ENCODE measurements at regions not wholly inside any gene's neighbourhood (a gene's known extent, or its start where the extent isn't known, plus 50 kb on each side); places are given as distances from the start of the nearest gene placed in this dataset.

DNA sequence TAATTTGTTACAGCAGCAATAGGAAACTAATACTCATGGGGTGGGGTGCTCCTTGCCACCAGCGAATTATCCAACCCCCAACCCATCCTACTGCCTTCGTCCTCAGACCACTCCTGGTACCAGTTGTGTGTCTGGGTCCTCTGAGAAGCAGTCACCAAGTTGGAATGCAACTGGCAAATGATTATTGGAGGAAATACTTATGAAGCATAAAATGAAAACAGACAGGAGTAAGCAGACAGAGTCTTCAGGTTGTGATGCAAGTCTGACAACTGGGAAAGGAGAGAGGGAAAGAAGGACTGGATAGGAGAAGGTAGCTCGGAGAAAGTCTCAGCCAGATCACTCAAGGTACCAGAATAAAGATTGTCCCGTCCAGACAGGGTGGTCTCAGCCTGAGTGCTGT lies 181.1 kb upstream of the ARID2 start:
- no peak for DNase-seq (ENCODE audit: low read depth in 1 of 2, low spot score in 1 of 2)

DNA sequence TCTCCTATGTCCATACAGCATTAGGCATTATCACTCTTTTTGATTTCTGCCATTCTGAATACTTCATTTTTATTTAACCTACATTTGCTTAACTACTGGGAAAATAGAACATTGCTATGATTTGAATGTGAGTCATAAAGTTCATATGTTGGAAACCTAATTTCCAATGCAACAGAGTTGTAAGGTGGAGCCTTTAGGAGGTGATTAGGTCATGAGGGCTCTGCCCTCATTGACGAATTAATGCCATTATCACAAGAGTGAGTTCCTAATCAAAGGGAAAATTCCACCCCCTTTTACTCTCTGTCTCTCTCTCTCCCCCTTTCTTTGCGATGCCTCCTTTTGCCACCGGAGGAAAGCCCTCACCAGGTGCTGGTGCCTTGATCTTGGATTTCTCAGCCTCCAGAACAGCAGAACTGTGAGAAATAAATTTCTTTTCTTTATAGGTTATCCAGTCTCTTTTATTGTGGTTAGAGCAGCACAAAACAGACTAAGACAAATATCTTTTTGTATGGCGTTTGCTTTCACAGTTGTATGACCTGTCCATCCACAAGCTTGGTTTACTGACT lies 180.1 kb upstream of the ARID2 start:
- no peak for DNase-seq (ENCODE audit: low read depth in 1 of 2, low spot score in 1 of 2)

DNA sequence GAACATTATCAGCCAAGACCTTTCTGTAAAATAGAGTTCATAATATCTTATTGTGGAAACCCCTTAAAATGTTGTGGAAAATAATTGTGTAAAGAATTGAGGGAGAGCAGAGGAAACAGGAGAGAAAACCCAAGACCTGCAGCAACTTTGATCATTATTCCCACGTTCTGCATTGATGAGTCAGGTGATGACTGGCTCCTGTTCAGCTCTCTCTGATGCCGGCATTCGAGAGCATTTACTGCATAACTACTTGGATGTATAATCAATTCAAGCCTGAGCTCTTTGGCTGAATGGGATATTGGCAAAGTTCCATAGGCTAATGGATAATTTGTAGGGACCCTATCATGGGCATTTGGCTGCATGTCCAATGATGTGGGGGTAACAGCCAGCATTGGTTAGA lies 176.3 kb upstream of the ARID2 start:
- no peak for DNase-seq (ENCODE audit: low read depth in 1 of 2, low spot score in 1 of 2)

DNA sequence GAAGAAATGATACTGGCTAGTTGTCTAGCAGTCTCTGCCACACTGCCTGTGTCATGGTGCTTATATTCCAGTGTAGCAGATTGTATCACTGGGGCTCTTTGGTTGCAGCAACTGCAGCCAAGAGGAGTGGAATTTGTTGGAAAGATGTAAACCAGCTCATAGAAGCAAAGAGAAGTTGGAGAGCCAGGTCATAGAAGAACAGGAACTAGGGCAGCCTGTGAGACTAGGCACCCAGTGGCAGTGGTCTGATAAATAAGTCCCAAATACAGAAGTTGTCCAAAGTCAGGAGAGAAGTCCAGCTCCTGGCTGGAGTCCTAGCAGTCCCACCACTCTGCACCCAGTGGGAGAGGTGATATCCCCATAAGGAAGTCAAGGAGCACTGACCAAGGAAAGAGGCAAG lies 172.5 kb upstream of the ARID2 start:
- DNase-seq (ENCODE audit: low read depth in 1 of 2, low spot score in 1 of 2): no peak

DNA sequence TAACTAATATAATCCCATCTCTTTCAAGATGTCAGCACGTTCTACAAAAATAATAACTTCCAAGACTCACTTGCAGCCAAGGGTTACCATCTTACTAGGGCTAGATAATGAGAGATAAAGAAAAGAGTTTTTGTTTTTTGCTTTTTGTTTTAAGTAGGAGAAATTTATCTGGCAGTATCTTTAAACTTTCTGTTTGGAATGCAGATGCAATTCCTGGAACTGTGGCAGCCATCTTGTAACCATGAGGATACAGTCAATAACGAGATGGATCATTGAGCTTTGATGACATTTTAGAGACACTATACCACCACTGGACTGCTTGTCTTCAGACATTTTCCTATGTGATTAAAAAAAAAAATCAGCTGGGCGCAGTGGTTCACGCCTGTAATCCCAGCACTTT lies 171.2 kb upstream of the ARID2 start:
- no peak for DNase-seq (ENCODE audit: low read depth in 1 of 2, low spot score in 1 of 2)

DNA sequence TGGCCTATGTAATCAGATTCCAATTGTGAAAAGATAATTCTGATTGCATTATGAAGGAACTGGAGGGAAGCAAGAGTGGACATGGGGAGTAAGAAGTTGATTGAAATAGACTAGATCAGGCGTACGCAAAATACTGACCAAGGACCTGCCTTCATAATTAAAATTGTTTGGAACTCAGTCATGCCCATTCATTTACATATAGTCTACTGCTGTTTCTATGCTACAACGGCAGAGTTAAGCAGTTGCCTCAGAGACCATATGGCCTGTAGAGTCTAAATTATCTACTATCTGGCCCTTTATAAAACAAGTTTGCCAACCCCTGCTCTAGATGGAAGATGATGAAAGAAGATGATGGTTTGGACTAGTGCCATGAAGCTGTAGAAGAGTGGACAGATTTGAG lies 170.0 kb upstream of the ARID2 start:
- no peak for DNase-seq (ENCODE audit: low read depth in 1 of 2, low spot score in 1 of 2)

DNA sequence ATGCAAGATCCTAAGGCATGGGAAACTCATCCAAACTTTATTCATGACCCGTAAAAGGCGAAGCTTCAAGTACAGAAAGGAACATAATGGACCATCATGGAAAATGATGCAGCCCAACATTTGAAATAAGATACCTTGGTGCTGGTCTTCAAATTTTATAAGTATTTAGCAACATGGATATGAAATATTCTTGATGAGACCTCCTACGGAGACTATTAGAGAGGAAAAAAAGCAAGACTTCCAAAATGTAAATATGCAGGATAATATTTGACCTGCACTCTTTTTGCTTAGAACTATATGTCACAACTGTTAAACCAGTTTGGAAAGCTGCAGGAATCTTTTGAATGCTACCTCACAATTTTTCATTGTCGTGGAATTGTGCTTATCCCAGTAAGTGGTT lies 168.8 kb upstream of the ARID2 start:
- no peak for DNase-seq (ENCODE audit: low read depth in 1 of 2, low spot score in 1 of 2)

DNA sequence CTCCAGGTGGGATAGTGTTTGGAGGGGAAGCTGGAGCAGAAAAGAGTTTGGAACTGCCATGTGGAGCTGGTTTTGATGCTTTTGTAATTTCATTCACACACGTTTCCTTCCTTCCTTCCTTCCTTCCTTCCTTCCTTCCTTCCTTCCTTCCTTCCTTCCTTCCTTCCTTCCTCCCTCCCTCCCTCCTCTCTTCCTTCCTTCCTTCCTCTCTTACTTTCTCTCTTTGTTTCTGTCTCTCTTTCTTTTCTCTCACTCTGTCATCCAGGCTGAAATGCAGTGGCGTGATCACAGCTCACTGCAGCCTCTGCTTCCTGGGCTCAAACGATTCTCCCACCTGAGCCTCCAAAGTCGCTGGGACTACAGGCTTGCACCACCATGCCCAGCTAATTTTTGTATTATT lies 168.0 kb upstream of the ARID2 start:
- DNase-seq (ENCODE audit: low read depth in 1 of 2, low spot score in 1 of 2): no peak

DNA sequence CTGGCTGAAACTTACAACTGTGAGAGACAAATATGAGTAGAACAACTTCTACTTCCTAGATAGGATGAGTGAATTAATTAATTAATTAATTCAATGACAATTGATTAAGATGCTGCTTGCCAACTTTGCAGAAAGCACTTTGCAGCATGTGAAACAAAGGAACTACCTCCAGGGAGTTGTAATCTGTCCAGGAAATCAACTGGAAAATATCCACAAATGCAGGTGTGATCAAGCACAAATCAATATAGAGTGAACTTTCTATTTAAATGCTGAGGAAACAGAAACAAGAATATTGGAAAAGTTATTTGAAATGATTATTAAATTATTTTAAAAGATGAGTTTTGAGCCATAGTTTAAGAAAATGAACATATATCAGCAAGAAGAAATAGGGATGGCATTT lies 163.9 kb upstream of the ARID2 start:
- no peak for DNase-seq (ENCODE audit: low read depth in 1 of 2, low spot score in 1 of 2)

DNA sequence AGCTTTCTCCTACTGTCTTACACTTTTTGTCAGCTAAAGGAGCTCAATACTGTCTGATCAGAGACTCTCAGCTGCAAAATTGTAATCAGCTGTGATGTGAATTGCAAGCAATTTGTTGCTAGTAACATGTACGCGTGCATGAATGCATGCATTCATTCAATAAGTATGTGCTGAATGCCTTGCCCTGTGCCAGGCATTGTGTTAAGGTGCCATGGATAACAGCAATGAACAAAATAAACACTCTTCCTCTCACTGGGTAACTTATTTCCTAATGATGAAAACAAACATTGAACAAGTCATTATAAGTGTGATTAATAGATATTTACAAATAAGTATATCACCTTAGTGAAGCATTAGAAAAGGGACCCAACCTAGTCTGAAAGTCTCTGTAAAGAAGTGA lies 163.2 kb upstream of the ARID2 start:
- no peak for DNase-seq (ENCODE audit: low read depth in 1 of 2, low spot score in 1 of 2)

DNA sequence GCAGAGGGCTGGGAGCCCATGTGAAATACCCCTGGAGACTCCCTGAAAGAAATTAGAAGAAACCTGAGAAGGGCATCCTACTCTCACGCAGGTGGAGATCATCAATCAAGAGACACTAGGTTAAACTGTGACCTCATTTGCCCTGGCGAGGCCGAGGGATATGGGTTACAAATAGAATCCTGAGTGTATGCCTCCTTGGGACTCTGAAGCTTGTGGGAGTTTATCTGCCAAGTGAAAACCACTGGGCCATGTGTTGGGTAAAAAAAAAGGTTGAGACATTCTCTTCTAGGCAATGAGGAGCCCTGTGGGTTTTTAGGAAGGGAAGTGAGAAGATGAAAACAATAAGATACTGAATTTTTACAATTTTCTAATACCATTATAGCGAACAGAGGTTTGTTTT lies 160.7 kb upstream of the ARID2 start:
- DNase-seq (ENCODE audit: low read depth in 1 of 2, low spot score in 1 of 2): no peak

DNA sequence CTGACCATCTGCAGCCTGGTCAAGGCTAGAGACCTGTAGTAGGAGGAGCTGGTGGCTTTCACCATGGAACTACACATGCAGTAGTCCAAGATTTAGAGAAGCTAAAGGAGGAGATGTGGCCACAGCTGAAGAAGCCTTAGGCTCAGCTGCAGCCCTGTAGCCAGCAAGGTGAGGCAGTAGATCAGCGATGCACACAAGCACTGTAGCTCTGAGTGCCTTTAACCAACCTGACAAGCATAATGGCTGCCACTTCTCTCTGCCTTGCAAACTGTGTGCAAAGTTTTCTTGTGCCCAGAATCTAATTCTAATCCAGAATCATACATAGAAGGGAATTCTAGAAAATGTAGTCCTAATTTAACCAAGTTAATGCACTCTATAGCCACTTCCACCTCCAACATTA lies 159.0 kb upstream of the ARID2 start:
- no peak for DNase-seq (ENCODE audit: low read depth in 1 of 2, low spot score in 1 of 2)

DNA sequence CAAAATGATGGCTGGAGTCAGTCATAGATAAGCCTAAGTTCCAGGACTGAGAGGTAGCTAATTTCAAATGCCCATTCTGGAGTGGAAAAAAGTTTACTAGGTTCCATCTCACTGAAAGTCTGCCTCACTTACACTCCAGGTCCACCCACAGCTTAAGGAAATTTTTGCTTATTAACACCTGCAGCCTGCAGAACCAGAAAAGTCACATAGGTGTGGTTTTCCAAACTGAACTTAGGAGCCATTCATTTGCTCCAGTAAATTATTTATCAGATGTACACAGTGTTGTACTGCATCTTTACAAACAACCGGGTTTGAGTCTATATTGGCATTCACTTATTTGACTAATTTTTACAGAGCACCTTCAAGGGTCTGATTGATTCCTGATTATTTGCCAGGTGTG lies 157.4 kb upstream of the ARID2 start:
- DNase-seq (ENCODE audit: low read depth in 1 of 2, low spot score in 1 of 2): no peak

DNA sequence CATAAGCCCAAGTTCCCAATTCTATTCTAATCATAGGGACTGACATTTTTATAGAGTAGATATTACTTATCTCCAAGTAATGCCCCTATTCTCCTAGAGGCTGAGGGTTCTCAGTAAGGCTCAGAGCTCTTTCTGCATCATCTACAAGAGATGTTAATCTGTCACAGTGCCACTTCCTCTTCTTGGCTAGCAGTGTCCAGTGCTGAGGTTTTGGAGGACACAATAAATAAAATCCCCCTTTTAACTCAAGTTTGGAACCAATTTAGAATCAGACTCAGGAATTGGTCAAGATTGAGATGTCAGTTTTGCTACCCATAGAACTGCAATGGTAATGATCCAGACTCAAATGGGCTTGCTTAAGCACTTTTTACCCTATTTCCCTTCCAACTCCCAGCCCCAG lies 154.1 kb upstream of the ARID2 start:
- DNase-seq (ENCODE audit: low read depth in 1 of 2, low spot score in 1 of 2): no peak

DNA sequence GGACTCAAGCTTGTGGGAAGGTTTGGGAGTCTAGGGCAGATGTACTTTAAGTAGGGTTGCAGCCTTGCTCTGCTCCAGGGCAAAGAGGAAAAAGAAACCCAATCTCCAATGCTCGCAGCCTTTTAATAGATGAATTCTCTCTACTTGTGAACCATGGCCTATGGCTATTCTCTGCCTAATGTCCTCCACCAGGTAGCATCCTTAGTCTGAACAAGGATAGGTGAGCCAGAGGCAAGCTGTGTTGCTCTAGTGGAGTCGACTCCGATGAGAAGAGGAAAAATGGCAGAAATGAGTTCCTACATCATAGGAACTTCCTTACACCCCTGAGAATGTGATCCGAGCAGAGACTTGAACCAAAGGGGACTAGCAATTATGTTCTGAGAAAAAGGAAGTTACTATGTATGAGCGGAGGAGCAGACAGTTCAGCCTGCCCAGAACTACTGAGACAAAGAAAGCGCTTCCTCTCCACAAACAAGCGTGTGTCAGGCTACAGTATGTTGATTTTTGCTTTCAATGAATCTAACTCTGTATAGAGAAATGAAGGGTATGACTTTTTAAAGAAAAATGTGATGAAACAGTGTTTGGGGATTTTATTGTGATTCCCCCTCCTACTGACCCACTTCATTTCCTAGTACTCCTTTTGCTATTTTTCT lies 153.6 kb upstream of the ARID2 start:
- no peak for DNase-seq (ENCODE audit: low read depth in 1 of 2, low spot score in 1 of 2)

DNA sequence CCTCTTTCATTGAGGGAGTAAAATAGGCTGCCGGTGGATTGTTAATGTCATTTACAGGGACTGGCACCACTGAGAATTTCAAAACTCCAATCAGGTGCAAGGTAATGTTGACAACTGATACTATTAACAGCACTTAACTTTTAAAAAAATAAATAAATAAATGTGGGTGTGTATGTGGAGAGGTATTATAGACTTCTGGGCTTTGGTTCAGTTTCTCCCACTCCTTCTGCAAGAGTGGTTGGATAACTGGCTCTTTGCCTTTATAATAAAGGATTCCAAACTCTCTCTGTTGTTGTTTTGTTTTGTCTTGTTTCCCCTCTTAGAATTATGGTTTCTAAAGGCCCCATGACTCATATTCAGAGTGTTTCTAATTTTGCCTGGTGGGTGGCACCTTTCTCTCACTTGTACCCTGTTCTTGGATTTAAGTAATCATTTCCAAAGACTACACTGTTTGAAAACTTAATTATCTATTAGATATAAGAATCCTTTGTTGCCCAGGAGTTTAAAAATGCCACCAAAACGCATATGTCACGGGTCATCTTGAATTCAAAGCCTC lies 151.6 kb upstream of the ARID2 start:
- DNase-seq (ENCODE audit: low read depth in 1 of 2, low spot score in 1 of 2): no peak

DNA sequence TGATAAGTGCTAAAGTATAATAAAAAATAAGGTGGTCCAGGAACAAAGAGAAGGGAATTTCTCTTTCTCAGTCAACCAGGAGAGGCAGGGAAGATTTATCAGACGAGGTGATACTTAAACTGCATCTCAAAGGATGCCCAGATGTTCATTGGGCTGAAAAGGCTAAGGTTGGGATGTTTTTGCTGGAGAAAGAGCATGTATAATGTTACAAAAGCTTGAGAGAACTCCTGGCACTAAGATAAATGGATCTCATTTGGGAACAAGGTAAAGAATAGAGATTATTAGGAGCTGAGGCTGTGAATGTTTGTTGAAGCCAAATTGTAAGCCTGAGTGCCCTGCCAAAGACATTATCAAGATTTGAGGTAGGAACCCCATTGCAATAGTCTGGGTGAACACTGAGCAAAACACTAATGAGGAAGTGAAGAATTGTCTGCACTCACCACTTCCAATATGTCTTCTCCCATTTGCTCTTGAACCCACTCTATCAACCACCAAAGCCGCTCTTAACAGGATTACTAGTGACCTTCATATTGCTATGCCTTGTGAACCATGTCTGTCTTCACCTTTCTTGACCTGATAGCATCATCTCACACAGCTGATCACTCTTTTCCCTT lies 149.0 kb upstream of the ARID2 start:
- no peak for DNase-seq (ENCODE audit: low read depth in 1 of 2, low spot score in 1 of 2)

DNA sequence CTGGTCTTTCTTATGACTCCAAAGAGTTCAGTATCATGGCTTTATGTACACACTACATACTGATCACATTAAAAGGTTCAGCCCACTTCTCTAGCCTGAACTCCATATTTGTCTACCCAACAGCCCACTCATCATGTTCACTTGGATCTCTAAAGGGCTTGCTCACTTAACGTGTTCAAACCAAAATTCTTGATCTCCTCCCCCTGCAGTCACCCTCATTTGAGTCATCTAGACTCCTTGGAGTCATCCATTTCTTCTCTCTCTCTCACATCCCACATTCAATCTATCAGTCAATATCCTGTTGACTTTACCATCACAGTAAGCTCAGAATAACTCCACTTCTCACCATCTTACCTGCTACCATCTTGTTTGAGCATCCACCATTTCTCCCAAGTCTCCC lies 148.4 kb upstream of the ARID2 start:
- DNase-seq (ENCODE audit: low read depth in 1 of 2, low spot score in 1 of 2): no peak

DNA sequence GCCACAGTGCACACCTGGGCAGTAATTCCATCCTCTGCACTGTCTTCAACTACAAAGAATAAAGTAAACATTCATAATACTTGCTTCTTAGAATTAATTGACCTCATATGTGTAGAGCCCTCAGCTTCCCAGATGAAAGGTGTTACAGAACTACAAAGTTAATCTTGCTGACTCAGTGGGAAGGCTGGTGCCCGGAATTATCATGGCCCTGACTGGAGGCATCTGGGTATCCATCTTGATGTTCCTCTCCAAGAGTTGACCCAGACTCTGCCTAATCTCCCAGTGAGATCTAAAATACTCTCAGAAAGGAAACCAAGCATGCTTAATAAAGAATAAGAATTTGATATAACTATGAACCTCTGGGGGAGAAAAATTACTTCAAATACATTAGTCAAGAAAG lies 147.0 kb upstream of the ARID2 start:
- DNase-seq (ENCODE audit: low read depth in 1 of 2, low spot score in 1 of 2): no peak

DNA sequence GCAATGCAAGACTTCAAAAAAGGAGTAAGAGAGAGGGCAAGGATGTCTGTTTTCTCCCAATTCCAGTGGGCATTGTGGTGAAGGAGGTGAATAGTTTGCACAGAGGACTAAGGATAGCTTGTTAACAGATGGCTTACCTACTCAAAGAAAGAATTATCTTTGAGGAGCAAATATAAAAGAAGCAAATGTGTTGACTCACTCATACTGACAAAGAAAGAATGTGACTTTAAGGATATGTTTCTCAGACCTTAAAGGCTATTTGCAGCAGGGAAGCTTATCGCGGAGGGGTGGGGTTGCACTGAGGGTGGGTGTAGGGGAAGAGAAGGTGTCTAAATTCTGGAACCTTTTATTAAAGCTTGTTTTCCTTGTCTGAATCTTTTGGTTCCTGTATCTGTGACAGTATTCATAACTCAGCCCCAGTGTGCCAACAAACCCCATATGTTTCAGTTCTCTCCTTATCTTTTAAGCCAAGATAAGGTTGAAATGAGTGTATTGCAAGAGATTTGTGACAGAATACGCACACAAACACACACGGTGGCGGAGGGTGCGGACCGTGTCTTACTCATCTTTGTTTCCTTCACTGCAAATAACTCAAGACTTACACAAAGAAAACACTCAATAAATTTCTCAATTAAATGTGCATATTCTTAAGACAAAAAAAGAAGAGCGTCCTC lies 146.4 kb upstream of the ARID2 start:
- no peak for DNase-seq (ENCODE audit: low read depth in 1 of 2, low spot score in 1 of 2)

DNA sequence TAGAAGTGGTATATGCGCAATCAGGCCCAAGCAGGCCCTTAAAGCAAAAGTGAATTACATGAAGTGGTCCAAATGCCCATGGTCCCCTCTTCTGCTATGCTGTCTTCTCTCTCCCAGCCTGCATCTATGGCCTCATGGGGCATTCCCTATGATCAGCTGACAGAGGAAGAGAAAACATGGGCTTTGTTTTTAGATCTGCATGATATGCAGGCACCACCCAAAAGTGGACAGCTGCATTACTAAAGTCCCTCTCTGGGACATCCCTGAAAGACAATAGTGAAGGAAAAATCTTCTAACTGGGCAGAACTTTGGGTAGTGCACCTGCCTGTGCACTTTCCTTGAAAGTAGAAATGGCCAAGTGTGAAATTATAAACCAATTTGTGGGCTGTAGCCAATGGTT lies 145.2 kb upstream of the ARID2 start:
- DNase-seq (ENCODE audit: low read depth in 1 of 2, low spot score in 1 of 2): no peak

DNA sequence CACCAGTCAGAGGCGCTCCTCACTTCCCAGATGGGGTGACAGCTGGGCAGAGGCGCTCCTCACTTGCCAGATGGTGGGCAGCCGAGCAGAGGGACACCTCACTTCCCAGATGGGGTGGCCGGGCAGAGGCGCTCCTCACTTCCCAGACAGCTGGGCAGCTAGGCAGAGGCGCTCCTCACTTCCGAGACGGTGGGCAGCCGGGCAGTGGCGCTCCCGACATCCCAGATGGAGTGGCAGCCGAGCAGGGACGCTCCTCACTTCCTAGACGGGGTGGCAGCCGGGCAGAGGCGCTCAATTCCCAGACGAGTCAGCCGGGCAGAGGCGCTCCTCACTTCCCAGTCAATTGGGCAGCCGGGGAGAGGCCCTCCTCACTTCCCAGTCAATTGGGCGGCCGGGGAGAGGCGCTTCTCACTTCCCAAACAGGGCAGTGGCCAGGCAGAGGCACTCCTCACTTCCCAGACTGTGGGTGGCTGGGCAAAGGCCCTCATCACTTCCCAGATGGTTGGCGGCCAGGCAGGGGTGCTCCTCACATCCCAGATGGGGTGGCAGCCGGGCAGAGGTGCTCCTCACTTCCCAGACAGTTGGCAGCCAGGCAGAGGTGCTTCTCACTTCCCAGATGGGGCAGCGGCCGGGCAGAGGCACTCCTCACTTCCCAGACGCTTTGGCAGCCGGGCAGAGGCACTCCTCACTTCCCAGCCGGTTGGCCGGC lies 143.8 kb upstream of the ARID2 start:
- no peak for DNase-seq (ENCODE audit: low read depth in 1 of 2, low spot score in 1 of 2)
